OCI-LY7 (cell line): ENCODE measurements at regions not wholly inside any gene's neighbourhood (a gene's known extent, or its start where the extent isn't known, plus 50 kb on each side); places are given as distances from the start of the nearest gene placed in this dataset.

Experiments used
- BruUV-seq: library from RNA; stranded (reverse); fragments of 400-500 nt; replicated peaks from 2 replicates; lab custom pipeline; 2021; lab: Mats Ljungman, UMichigan
- CTCF ChIA-PET: fragments of 300-600 bp; sonication (Branson Sonifier 250); formaldehyde crosslinking; loops from one replicate; lab custom pipeline; 2022; ENCODE audit warnings: antibody characterized with exemption; ENCODE audit not compliant: unreplicated experiment; lab: Charles Lee
- POLR2A ChIA-PET: fragments of 300-600 bp; sonication (Branson Sonifier 250); formaldehyde crosslinking; loops from one replicate; lab custom pipeline; 2022; ENCODE audit warnings: antibody characterized with exemption; lab: Charles Lee
- DNase-seq: peaks from one replicate; pipeline ENCODE4 v3.0.0-alpha.2; 2015; ENCODE audit warnings: low spot score
- H2AFZ ChIP-seq: fragments of 200-600 bp; sonication (generic), shearing (Covaris generic); 2 replicates; pipeline ENCODE4 v1.6.1; 2014; ENCODE audit warnings: mild to moderate bottlenecking, antibody characterized with exemption, low read length, moderate library complexity
- H3K27ac ChIP-seq: fragments of 200-600 bp; sonication (generic); 2 replicates; pipeline ENCODE4 v1.5.1; 2014; ENCODE audit warnings: mixed run types, low read depth, mild to moderate bottlenecking, moderate library complexity, low read length, inconsistent platforms; ENCODE audit not compliant: poor library complexity, severe bottlenecking
- H3K36me3 ChIP-seq: fragments of 200-600 bp; sonication (generic); 2 replicates; pipeline ENCODE4 v1.6.1; 2014; ENCODE audit warnings: mild to moderate bottlenecking, antibody characterized with exemption, low read length, moderate library complexity, mixed read lengths; ENCODE audit not compliant: insufficient read depth
- H3K4me1 ChIP-seq: fragments of 200-600 bp; sonication (generic); 2 replicates; pipeline ENCODE4 v1.5.1; 2014; ENCODE audit warnings: mild to moderate bottlenecking, low read length; ENCODE audit not compliant: insufficient read depth, poor library complexity, severe bottlenecking
- H3K4me2 ChIP-seq: fragments of 200-600 bp; sonication (generic); 2 replicates; pipeline ENCODE4 v1.6.1; 2014; ENCODE audit warnings: mild to moderate bottlenecking, low read length
- H3K4me3 ChIP-seq: fragments of 200-600 bp; sonication (generic); 2 replicates; pipeline ENCODE4 v1.5.1; 2014; ENCODE audit warnings: mild to moderate bottlenecking, low read depth, low read length; ENCODE audit not compliant: poor library complexity, severe bottlenecking
- H3K79me2 ChIP-seq: fragments of 200-600 bp; sonication (generic); 2 replicates; pipeline ENCODE4 v1.6.1; 2016; ENCODE audit warnings: low read depth, mild to moderate bottlenecking, low read length, moderate library complexity, mixed read lengths; ENCODE audit not compliant: insufficient read depth
- H3K9me2 ChIP-seq: fragments of 200-600 bp; sonication (generic); 2 replicates; pipeline ENCODE4 v1.6.1; 2016; ENCODE audit warnings: mild to moderate bottlenecking, low read length, mixed read lengths; ENCODE audit not compliant: insufficient read depth
- H3K9me3 ChIP-seq: fragments of 200-600 bp; sonication (generic); 2 replicates; pipeline ENCODE4 v1.6.1; 2014; ENCODE audit warnings: mild to moderate bottlenecking, mixed run types, low read length, mixed read lengths
- H4K20me1 ChIP-seq: fragments of 200-600 bp; sonication (generic); 2 replicates; pipeline ENCODE4 v1.6.1; 2014; ENCODE audit warnings: mild to moderate bottlenecking, antibody characterized with exemption, low read length, moderate library complexity, mixed read lengths; ENCODE audit not compliant: insufficient read depth
- EZH2phosphoT487 ChIP-seq: fragments of 200-600 bp; sonication (generic); IDR thresholded peaks from 2 replicates; pipeline ENCODE4 v1.6.1; 2018; ENCODE audit warnings: low read depth, borderline replicate concordance, mild to moderate bottlenecking, mixed run types, antibody characterized with exemption, low read length, moderate library complexity, mixed read lengths
- intact Hi-C: fragments of 100-400 bp; cut with micrococcal nuclease; formaldehyde crosslinking; loops from one replicate; pipeline ENCODE4 v1.10.0; 2022; ENCODE audit not compliant: unreplicated experiment
- TF ChIP-seq, protein P1 (sequence below): fragments of 200-600 bp; sonication (generic); conservative IDR thresholded peaks from 2 replicates; pipeline ENCODE4 v1.5.1; 2014; ENCODE audit warnings: mild to moderate bottlenecking, antibody characterized with exemption, low read length, moderate library complexity, mixed read lengths

DNA sequence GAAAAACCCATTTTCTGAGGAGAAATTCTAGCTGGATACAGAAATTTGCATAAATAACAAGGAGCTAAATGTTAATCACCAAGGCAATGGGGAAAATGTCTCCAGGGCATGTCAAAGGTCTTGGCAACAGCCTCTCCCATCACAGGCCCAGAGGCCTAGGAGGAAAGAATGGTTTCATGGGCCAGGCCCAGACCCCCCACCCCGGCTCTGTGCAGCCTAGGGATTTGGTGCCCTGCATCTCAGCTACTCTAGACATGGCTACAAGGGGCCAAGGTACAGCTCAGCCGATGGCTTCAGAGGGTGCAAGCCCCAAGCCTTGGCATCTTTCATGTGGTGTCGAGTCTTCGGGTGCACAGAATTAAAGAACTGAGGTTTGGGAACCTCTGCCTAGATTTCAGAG lies 321.2 kb upstream of the ID4 start:
- Histone ChIP-seq H3K9me3 (peaks cover 15% of the 10 kb centered on the region), H3K9me2 (no peaks in the 10 kb centered on the region), H3K4me3 (no peak overlapping the region), H3K4me1 (no peaks in the 10 kb centered on the region), H3K4me2 (no peak overlapping the region), H2AFZ (no peak overlapping the region), H3K27ac (no peak overlapping the region), H3K36me3 (no peaks in the 10 kb centered on the region), H4K20me1 (no peaks in the 10 kb centered on the region), H3K79me2 (no peaks in the 10 kb centered on the region)
- TF ChIP-seq EZH2phosphoT487: no peak
- TF ChIP-seq, protein P1, sequence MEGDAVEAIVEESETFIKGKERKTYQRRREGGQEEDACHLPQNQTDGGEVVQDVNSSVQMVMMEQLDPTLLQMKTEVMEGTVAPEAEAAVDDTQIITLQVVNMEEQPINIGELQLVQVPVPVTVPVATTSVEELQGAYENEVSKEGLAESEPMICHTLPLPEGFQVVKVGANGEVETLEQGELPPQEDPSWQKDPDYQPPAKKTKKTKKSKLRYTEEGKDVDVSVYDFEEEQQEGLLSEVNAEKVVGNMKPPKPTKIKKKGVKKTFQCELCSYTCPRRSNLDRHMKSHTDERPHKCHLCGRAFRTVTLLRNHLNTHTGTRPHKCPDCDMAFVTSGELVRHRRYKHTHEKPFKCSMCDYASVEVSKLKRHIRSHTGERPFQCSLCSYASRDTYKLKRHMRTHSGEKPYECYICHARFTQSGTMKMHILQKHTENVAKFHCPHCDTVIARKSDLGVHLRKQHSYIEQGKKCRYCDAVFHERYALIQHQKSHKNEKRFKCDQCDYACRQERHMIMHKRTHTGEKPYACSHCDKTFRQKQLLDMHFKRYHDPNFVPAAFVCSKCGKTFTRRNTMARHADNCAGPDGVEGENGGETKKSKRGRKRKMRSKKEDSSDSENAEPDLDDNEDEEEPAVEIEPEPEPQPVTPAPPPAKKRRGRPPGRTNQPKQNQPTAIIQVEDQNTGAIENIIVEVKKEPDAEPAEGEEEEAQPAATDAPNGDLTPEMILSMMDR: no peak
- no peak for DNase-seq
- ChIA-PET POLR2A (interaction anchor here (0.6 kb wide), 1 partner anchor 541 kb away, joined by 3 read pairs; no protein-coding TSS in a partner anchor), CTCF (no interaction called here)
- BruUV-seq: no TSS peak
- intact Hi-C loops: no loop called here

DNA sequence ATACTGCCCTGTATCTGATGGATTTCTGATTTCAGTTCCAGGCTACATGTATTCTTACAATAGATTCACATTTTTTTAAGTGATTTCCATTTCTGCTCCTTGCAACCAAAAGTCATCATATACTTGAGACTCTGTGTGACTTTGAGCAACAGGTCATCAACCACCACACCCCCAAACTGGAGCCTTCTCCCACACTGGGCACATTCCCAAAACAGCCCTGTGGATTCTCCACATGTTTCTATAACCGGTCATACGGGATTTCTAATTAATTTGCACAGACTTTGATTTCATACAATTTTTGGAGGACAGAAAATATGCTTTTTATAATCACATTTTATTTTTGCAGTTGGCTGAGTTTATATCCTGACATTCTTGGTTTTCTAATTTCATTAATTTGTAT lies 317.2 kb upstream of the ID4 start:
- H3K36me3 ChIP-seq: no peaks in the 10 kb centered on the region
- no peaks in the 10 kb centered on the region for H3K79me2 ChIP-seq
- no peak for DNase-seq
- H4K20me1 ChIP-seq: no peaks in the 10 kb centered on the region
- no peak overlapping the region for H3K4me2 ChIP-seq
- TF ChIP-seq, protein P1: no peak
- no peak for TF ChIP-seq EZH2phosphoT487
- BruUV-seq: no TSS peak
- no peak overlapping the region for H2AFZ ChIP-seq
- ChIA-PET CTCF (no interaction called here), POLR2A (no interaction called here)
- peaks cover 11% of the 10 kb centered on the region for H3K9me3 ChIP-seq
- no peaks in the 10 kb centered on the region for H3K9me2 ChIP-seq
- no peak overlapping the region for H3K27ac ChIP-seq
- peaks cover 13% of the 10 kb centered on the region for H3K4me1 ChIP-seq
- no peak overlapping the region for H3K4me3 ChIP-seq
- intact Hi-C loops: no loop called here

DNA sequence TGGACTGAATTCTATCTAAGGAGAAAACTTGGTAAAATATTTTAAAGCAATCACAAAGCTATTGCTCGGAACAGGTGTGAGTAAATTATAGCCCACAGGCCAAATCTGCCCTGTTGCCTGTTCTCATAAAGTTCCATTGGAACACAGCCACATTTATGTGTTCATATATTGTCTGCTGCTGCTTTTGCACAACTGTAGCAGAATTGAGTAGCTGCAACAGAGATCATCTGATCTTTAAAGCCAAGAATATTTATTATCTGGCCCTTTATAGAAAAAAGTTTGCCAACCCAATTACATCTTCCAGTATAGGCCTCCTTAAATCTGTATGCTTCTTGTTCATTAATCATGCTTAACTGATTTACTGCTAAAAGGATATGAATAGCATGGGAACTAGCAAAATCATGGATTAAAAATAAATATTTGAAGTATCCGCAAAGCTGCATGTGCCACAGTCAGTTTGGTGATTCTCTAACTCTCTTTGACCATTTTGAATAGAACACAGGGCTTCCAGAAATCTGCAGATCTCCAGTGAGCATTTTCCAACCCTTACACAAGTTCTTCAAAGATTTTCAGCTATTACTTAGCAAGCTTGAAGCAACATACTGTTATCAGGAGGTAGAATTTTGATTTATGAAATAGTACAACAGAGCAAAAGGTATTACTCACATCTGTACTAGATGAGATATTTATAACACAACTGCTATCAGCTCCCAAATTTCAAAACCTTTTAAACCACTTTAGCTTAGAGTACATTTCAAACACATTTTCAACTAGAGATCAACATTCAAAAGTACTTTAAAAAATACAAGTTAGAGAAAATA lies 312.6 kb upstream of the ID4 start:
- Histone ChIP-seq H4K20me1 (no peaks in the 10 kb centered on the region), H3K9me2 (no peaks in the 10 kb centered on the region), H3K4me3 (no peak overlapping the region), H3K36me3 (no peaks in the 10 kb centered on the region), H3K79me2 (no peaks in the 10 kb centered on the region), H3K27ac (no peak overlapping the region), H3K9me3 (no peaks in the 10 kb centered on the region), H3K4me1 (peaks cover 13% of the 10 kb centered on the region), H2AFZ (no peak overlapping the region), H3K4me2 (no peak overlapping the region)
- CTCF ChIA-PET: no interaction called here
- POLR2A ChIA-PET: interaction anchor here (0.7 to 1.2 kb wide), 4 partner anchors 11 to 24 kb away, joined by 3 to 4 read pairs (median 3); no protein-coding TSS in a partner anchor
- DNase-seq: no peak
- BruUV-seq: no TSS peak
- intact Hi-C loops: no loop called here
- no peak for TF ChIP-seq EZH2phosphoT487
- TF ChIP-seq, protein P1: no peak
